BE2C (cell line): ENCODE measurements at regions not wholly inside any gene's neighbourhood (a gene's known extent, or its start where the extent isn't known, plus 50 kb on each side); places are given as distances from the start of the nearest gene placed in this dataset.
"Not testable (repeated sequence)": the region's sequence is repeated elsewhere in the genome, so short reads cannot be mapped to it uniquely, and the experiment has no call there.

Experiments used
- DNase-seq: peaks from one replicate; pipeline ENCODE4 v3.0.0-alpha.2; 2020
- H3K27me3 ChIP-seq: fragments of 250-450 bp; sonication (Bioruptor Pico); 2 replicates; pipeline ENCODE4 v1.5.1; 2020; ENCODE audit warnings: mild to moderate bottlenecking
- H3K36me3 ChIP-seq: fragments of 250-450 bp; sonication (Bioruptor Pico); 2 replicates; pipeline ENCODE4 v1.5.1; 2020; ENCODE audit warnings: mild to moderate bottlenecking
- H3K4me1 ChIP-seq: fragments of 250-450 bp; sonication (Bioruptor Pico); 2 replicates; pipeline ENCODE4 v1.5.1; 2020
- H3K4me3 ChIP-seq: 2 replicates; pipeline ENCODE4 v1.5.1; 2011; ENCODE audit warnings: low read depth, low read length
- H3K9me3 ChIP-seq: fragments of 250-450 bp; sonication (Bioruptor Pico); 2 replicates; pipeline ENCODE4 v1.5.1; 2020
- CTCF ChIP-seq: IDR thresholded peaks from 2 replicates; pipeline ENCODE4 v1.5.1; 2012; ENCODE audit warnings: mild to moderate bottlenecking, low read depth, low read length

GRCh38 chr2:175342085-175342484 is 160.6 kb upstream of the ATP5MC3 start:
- Histone ChIP-seq H3K9me3 (no peaks in the 10 kb centered on the region), H3K4me1 (no peaks in the 10 kb centered on the region), H3K27me3 (no peaks in the 10 kb centered on the region), H3K36me3 (no peaks in the 10 kb centered on the region), H3K4me3 (no peak overlapping the region)
- TF ChIP-seq CTCF = no peak
- no peak for DNase-seq

- no peak for TF ChIP-seq CTCF
- Histone ChIP-seq H3K9me3 (no peaks in the 10 kb centered on the region), H3K27me3 (no peaks in the 10 kb centered on the region), H3K36me3 (no peaks in the 10 kb centered on the region), H3K4me1 (no peaks in the 10 kb centered on the region), H3K4me3 (no peak overlapping the region)
- DNase-seq = no peak
These were observed 148.7 kb upstream of the ATP5MC3 start for GRCh38 chr2:175330195-175330594.

- no peaks in the 10 kb centered on the region for H3K27me3 ChIP-seq
- no peak overlapping the region for H3K4me3 ChIP-seq
- H3K36me3 ChIP-seq = no peaks in the 10 kb centered on the region
- no peaks in the 10 kb centered on the region for H3K4me1 ChIP-seq
- no peak for DNase-seq
- TF ChIP-seq CTCF = no peak
- H3K9me3 ChIP-seq = no peaks in the 10 kb centered on the region
These were observed 145.3 kb upstream of the ATP5MC3 start for GRCh38 chr2:175326801-175327200.

- not testable (repeated sequence) for H3K36me3 ChIP-seq, DNase-seq, H3K27me3 ChIP-seq, H3K4me1 ChIP-seq, H3K9me3 ChIP-seq, H3K4me3 ChIP-seq
These were observed 144.7 kb upstream of the ATP5MC3 start for GRCh38 chr2:175326164-175326563.

- DNase-seq = no peak
- no peaks in the 10 kb centered on the region for H3K36me3 ChIP-seq
- H3K27me3 ChIP-seq = no peaks in the 10 kb centered on the region
- no peak for TF ChIP-seq CTCF
- no peak overlapping the region for H3K4me3 ChIP-seq
- no peaks in the 10 kb centered on the region for H3K9me3 ChIP-seq
- H3K4me1 ChIP-seq = no peaks in the 10 kb centered on the region
These were observed 141.7 kb upstream of the ATP5MC3 start for GRCh38 chr2:175323162-175323561.

GRCh38 chr2:175318542-175318941 is 137.0 kb upstream of the ATP5MC3 start:
- Histone ChIP-seq H3K27me3 (no peaks in the 10 kb centered on the region), H3K4me1 (no peaks in the 10 kb centered on the region), H3K36me3 (no peaks in the 10 kb centered on the region), H3K9me3 (no peaks in the 10 kb centered on the region), H3K4me3 (no peak overlapping the region)
- TF ChIP-seq CTCF = no peak
- DNase-seq = no peak

GRCh38 chr2:175317751-175318150 is 136.2 kb upstream of the ATP5MC3 start:
- Histone ChIP-seq H3K36me3 (no peaks in the 10 kb centered on the region), H3K27me3 (no peaks in the 10 kb centered on the region), H3K9me3 (no peaks in the 10 kb centered on the region), H3K4me3 (no peak overlapping the region), H3K4me1 (no peaks in the 10 kb centered on the region)
- no peak for DNase-seq
- TF ChIP-seq CTCF = no peak
